ENCODE measurements at regions not wholly inside any gene's neighbourhood (a gene's known extent, or its start where the extent isn't known, plus 50 kb on each side); places are given as distances from the start of the nearest gene placed in this dataset.

DNA sequence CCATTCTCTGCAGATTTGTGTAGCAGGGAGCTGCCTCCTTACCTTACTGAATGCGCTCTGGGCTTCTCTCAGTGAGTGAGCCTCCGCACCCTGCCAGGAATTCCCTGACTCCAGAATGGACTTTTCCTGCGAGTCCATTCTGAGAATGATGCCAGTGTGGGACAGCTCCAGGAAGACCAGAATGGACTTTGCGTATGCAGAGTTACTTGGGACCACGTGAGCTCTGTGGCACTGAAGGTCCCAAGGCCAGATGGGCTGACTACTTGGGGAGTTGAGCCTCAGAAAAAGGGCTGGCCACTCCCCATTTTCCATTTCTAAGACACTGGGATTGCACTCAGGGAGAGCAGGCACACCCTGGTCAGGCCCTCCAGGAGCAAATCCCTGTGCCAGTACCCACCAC lies 324.7 kb upstream of the ZMIZ1 start:
- ChIA-PET CTCF (interaction anchor here (0.6 kb wide), 1 partner anchor 45 kb away, joined by 3 read pairs; no protein-coding TSS in a partner anchor), POLR2A (no interaction called here)
- TF ChIP-seq FOXA1 (IDR thresholded peaks at IDR 0.05) (no peak), HDGF (IDR thresholded peaks at IDR 0.05; ENCODE audit: borderline replicate concordance) (no peak), NFRKB (IDR thresholded peaks at IDR 0.05) (no peak), TARDBP (IDR thresholded peaks at IDR 0.05) (no peak), LEF1 (IDR thresholded peaks at IDR 0.05; ENCODE audit: borderline replicate concordance) (no peak), ZNF384 (IDR thresholded peaks at IDR 0.05) (no peak), FOXM1 (IDR thresholded peaks at IDR 0.05; ENCODE audit: borderline replicate concordance) (no peak), ELF4 (IDR thresholded peaks at IDR 0.05) (no peak), L3MBTL2 (conservative IDR thresholded peaks at IDR 0.05) (no peak), BHLHE40 (IDR thresholded peaks at IDR 0.05; ENCODE audit: borderline replicate concordance) (no peak), ARNT (IDR thresholded peaks at IDR 0.05) (no peak)
- TF ChIP-seq, protein P1, sequence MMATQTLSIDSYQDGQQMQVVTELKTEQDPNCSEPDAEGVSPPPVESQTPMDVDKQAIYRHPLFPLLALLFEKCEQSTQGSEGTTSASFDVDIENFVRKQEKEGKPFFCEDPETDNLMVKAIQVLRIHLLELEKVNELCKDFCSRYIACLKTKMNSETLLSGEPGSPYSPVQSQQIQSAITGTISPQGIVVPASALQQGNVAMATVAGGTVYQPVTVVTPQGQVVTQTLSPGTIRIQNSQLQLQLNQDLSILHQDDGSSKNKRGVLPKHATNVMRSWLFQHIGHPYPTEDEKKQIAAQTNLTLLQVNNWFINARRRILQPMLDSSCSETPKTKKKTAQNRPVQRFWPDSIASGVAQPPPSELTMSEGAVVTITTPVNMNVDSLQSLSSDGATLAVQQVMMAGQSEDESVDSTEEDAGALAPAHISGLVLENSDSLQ (IDR thresholded peaks at IDR 0.05) = no peak
- DNase-seq (ENCODE audit: extremely low spot score) = no peak

GRCh38 chr10:78744491-78745090 lies 324.2 kb upstream of the ZMIZ1 start:
- POLR2A ChIA-PET = no interaction called here
- TF ChIP-seq SP1 (IDR thresholded peaks at IDR 0.05) = no peak
- CTCF ChIA-PET = interaction anchor here (0.6 kb wide), 1 partner anchor 44 kb away, joined by 3 read pairs; no protein-coding TSS in a partner anchor
- no peak for DNase-seq (ENCODE audit: extremely low spot score)

DNA sequence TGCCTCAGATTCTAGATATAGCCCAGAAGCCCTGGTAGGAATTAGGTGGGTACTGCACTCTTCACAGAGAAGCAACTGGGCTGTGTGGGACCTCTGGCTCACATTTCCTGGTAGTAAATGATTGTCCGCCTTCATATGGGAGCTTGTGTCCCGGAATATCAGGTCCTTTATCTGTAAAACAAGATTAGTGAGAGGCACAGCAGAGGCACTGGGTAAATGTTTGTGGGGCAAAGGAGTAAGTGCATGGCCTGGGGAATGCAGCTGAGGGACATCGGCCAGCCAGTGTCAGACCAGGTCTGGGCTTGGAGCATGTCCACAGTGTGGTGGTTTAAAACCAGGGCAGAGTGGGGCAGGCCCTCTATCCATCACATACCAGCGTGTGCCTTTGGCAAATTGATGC lies 323.3 kb upstream of the ZMIZ1 start:
- ChIA-PET POLR2A (no interaction called here), CTCF (no interaction called here)
- no peak for DNase-seq (ENCODE audit: extremely low spot score)
- TF ChIP-seq, protein P1 (IDR thresholded peaks at IDR 0.05) = no peak
- TF ChIP-seq ZNF384 (IDR thresholded peaks at IDR 0.05) = no peak
- TF ChIP-seq BHLHE40 (IDR thresholded peaks at IDR 0.05; ENCODE audit: borderline replicate concordance) = no peak
- no peak for TF ChIP-seq FOXA1 (IDR thresholded peaks at IDR 0.05)

DNA sequence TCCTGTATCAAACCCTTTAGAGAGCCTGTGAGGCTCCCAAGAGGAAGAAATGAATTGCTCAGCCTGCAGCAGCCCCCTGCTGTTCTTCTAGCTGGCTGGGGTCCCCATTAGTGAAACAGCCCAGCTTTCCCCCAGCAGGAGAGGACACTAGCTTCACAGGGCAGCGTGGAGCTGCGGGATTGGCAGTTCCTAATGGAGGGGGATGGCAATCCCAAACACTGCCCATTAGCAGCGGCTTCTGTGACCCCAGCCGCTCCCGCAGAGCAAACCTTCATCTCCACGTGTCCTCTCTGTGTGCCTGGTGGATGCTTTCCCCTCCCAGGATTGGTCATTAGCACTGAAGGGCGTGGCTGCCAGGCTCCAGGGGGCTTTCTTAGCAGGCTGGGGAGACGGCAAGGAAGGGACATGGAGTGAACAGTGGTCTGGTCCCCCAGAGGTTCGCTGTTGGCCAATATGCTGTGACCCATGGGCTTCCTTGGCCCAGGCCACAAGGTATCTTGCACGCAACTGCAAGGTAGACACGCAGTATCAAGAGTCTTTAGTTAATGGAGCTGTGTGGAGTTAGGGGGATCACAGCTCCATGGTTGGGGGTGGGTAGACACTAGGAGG lies 322.5 kb upstream of the ZMIZ1 start:
- TF ChIP-seq, protein P1 (IDR thresholded peaks at IDR 0.05) = no peak
- TF ChIP-seq CTBP1 (IDR thresholded peaks at IDR 0.05; ENCODE audit: borderline replicate concordance) = no peak
- no peak for TF ChIP-seq FOXK2 (IDR thresholded peaks at IDR 0.05)
- no peak for TF ChIP-seq ELF4 (IDR thresholded peaks at IDR 0.05)
- no peak for TF ChIP-seq FOXA1 (IDR thresholded peaks at IDR 0.05)
- POLR2A ChIA-PET = no interaction called here
- CTCF ChIA-PET = no interaction called here
- DNase-seq (ENCODE audit: extremely low spot score) = no peak

- TF ChIP-seq FOXM1 (IDR thresholded peaks at IDR 0.05; ENCODE audit: borderline replicate concordance) (no peak), L3MBTL2 (conservative IDR thresholded peaks at IDR 0.05) (no peak), NFRKB (IDR thresholded peaks at IDR 0.05) (no peak), ELF4 (IDR thresholded peaks at IDR 0.05) (no peak), SP1 (IDR thresholded peaks at IDR 0.05) (no peak)
- ChIA-PET POLR2A (no interaction called here), CTCF (interaction anchor here (0.6 kb wide), 1 partner anchor 12 kb away, joined by 4 read pairs; no protein-coding TSS in a partner anchor)
Observed at GRCh38 chr10:78747401-78748234, 321.1 kb upstream of the ZMIZ1 start.

DNA sequence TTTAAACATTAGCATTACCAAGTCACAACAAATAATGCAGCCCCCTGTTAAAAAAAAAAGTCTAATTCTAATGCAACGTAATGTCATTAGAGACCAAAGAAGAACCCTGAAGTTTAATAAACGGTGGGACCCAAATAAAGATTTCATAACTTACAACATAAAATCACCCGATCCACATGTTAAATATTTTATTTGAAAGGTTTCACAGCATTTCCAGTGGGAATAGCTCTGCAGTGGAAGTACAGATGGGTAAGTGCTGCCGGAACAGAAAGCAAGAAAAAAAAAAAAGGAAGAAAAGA lies 320.6 kb upstream of the ZMIZ1 start:
- POLR2A ChIA-PET = no interaction called here
- TF ChIP-seq BHLHE40 (IDR thresholded peaks at IDR 0.05; ENCODE audit: borderline replicate concordance) (no peak), LEF1 (IDR thresholded peaks at IDR 0.05; ENCODE audit: borderline replicate concordance) (no peak)
- CTCF ChIA-PET = interaction anchor here (0.6 kb wide), 1 partner anchor 12 kb away, joined by 4 read pairs; no protein-coding TSS in a partner anchor
- no peak for DNase-seq (ENCODE audit: extremely low spot score)

More at GRCh38 chr10:78747401-78748234, 321.1 kb upstream of the ZMIZ1 start:
- no peak for DNase-seq (ENCODE audit: extremely low spot score)

GRCh38 chr10:78749200-78749599 lies 319.6 kb upstream of the ZMIZ1 start:
- ChIA-PET POLR2A (no interaction called here), CTCF (no interaction called here)
- no peak for DNase-seq (ENCODE audit: extremely low spot score)
- TF ChIP-seq FOXA1 (IDR thresholded peaks at IDR 0.05) (no peak), SUZ12 (IDR thresholded peaks at IDR 0.05) (no peak), HDGF (IDR thresholded peaks at IDR 0.05; ENCODE audit: borderline replicate concordance) (no peak), FOXM1 (IDR thresholded peaks at IDR 0.05; ENCODE audit: borderline replicate concordance) (no peak), ARNT (IDR thresholded peaks at IDR 0.05) (no peak), L3MBTL2 (conservative IDR thresholded peaks at IDR 0.05) (no peak), FOXK2 (IDR thresholded peaks at IDR 0.05) (no peak), CTBP1 (IDR thresholded peaks at IDR 0.05; ENCODE audit: borderline replicate concordance) (no peak), ELF4 (IDR thresholded peaks at IDR 0.05) (no peak), TARDBP (IDR thresholded peaks at IDR 0.05) (no peak), SP1 (IDR thresholded peaks at IDR 0.05) (no peak), ZNF384 (IDR thresholded peaks at IDR 0.05) (no peak), BHLHE40 (IDR thresholded peaks at IDR 0.05; ENCODE audit: borderline replicate concordance) (no peak), NFRKB (IDR thresholded peaks at IDR 0.05) (no peak), LEF1 (IDR thresholded peaks at IDR 0.05; ENCODE audit: borderline replicate concordance) (no peak)
- TF ChIP-seq, protein P1 (IDR thresholded peaks at IDR 0.05) = no peak

Data from HEK293T (cell line).